NCI-H1417 treated with DMSO at 0.1 percent for 48 hours (cell line): ENCODE measurements at regions not wholly inside any gene's neighbourhood (a gene's known extent, or its start where the extent isn't known, plus 50 kb on each side); places are given as distances from the start of the nearest gene placed in this dataset.
A peak's percentile ranks its signal among the peaks of the same experiment; 100 is the strongest.
"Not testable (repeated sequence)": the region's sequence is repeated elsewhere in the genome, so short reads cannot be mapped to it uniquely, and the experiment has no call there.

Experiments
- DNase-seq: peaks from one replicate; lab custom pipeline; 2025; lab: John Stamatoyannopoulos, UW

DNA sequence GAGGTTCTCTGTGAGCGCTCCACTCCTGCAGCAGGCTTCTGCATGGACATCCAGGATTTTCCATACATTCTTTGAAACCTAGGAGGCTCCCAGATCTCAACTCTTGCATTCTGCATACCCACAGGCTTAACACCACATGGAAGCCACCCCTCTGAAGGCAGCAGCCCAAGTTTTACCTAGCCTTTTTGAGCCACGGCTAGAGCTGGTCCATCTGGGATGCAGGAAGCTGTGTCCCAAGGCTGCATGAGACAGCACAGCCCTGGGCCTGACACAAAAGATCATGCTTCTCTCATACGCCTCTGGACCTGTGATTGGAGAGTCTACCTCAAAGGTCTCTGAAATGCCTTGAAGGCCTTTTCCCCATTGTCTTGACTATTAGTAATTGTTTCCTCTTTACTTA, 53.6 kb upstream of the RPRM start:
- no peak for DNase-seq

DNA sequence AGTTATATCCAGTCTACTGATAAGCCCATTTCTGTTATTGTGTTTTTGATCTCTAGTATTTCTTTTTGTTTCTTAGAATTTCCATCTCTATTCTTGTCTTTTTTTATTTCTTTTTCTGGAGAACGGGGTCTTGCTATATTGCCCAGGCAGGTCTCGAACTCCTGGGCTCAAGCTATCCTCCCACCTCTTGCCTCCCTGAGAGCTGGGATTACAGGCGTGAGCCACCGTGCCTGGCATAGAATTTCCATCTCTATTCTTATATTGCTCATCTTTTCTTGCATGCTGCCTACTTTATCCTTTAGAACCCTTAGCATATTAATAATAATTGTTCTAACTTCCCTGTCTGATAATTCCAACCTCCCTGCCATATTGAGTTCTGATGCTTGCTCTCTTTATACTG, 55.2 kb upstream of the RPRM start:
- not testable (repeated sequence) for DNase-seq

DNA sequence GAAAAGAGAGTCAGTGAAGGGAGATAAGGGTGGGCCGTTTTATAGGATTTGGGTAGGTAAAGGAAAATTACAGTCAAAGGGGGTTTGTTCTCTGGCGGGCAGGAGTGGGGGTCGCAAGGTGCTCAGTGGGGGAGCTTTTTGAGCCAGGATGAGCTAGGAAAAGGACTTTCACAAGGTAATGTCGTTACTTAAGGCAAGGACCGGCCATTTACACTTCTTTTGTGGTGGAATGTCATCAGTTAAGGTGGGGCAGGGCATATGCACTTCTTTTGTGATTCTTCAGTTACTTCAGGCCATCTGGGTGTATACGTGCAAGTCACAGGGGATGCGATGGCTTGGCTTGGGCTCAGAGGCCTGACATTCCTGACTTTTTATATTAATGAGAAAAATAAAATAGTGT, 56.0 kb upstream of the RPRM start:
- not testable (repeated sequence) for DNase-seq

DNA sequence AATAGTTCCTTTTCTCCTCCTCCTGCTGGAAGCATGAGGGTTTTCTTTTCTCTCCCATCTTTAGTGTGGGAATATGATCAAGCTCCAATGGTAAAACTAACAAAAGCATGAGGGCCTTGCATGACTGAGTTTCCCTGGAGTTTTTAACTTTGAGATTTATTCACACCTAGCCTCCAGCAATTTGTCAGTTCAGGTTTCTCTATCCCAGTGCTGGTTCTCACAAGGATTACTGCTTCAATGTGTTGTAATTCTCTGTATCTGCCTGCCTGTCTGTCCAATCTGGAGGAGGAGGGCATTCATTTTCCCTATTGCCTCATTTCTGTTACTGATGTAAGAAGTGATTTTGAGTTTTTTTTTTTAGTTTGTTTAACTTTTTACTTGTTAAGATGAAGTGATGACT, 57.6 kb upstream of the RPRM start:
- DNase-seq: no peak

DNA sequence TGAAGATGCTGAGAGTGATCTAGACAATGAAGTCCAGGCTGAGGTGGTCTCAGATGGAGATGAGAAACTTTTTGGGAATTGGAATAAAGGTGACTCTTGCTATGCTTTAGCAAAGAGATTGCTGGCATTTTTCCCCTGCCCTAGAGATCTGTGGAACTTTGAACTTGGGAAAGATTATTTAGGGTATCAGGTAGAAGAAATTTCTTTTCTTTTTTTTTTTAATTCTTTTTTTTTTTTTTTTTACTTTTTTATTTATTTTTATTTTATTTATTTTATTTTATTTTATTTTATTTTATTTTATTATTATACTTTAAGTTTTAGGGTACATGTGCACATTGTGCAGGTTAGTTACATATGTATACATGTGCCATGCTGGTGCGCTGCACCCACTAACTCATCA, 59.5 kb upstream of the RPRM start:
- DNase-seq: not testable (repeated sequence)

DNA sequence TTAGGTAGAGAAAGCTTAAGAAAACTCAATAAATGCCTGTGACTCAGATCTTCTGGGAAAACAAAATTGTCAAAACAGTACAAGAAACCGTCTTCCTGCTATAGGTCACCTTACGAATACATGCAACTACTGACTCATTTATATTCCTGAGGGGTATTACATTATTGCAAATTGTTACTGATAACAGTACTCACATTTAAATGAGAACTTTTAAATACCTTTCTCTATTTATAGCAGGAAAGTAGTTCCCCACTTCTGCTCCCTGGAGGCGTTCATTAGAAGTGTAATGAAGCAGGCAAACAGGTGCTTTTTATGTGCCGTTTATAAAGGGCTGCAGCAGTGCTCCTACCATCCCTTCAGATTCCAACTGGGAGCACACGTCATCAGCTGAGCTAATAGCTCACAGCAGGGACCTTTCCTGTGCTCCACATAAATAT, 65.1 kb upstream of the RPRM start:
- DNase-seq: peak; percentile 64

DNA sequence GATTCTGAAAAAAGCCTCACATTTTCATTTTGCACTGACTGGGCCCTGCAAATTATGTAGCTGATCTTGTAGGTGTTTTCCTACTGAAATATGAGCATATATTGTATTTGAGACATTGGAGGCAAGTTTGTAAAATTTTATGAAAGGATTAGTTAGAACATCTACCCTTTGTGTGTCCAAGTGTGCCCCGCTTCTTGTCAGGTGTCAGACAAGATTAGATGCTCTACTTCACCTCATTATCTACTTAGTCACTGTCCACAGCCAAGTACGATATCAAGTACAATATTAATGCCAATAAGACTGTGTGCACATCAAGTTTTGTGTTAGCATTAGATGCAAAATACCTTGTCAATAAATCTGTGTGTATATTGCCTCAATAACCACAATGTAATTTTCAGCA, 67.8 kb upstream of the RPRM start:
- no peak for DNase-seq

DNA sequence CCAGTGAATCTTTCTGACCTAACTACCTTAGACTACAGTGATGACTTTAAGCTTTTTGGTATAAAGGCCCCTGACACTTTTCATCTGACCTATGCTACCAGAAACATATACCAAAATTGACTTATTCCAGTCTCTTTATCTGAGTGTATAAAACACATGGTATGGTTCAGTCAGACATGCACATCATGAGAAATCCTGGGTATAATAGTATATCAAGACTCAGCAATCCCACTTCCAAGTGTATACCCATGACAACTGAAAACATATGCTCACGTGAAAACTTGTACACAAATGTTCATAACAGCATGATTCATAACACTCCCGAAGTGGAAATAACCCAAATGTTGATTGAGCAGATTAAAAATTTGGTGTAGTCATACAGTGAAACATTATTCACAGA, 70.0 kb upstream of the RPRM start:
- DNase-seq: no peak

DNA sequence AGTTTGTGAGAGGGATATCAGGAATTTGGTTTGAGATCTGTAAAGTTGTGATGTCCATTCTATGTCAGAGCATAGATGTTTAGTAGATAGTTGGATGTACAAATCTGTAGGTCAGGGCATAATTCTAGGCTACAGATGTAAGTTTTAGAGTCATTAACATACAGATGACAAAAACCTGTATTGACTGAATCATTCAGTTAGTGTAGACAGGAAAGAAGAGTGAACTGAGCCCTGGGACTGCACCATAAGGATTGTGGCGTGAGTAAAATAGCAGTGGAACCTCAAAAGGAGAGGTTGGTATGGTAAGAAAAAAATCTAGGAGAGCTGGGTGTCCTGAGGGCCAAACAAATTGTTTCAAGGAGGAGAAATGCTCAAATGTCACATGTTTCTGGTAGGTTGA, 73.1 kb upstream of the RPRM start:
- DNase-seq: no peak

DNA sequence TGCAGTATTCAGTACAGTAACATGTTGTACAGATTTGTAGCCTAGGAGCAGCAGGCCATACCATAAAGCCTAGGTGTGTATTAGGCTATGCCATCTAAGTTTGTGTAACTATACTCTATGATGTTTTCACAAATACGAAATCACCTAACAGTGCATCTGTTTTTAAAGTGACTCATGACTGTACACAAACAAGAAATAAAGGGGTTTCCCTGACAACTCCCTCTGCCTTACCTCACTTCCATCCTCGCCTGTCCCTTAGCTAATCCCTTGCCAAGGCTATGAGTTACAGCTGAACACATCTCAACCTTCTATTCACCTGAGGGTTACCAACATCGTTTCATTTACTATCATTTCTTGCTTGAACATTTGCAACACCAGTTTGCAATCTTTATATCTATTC, 78.6 kb upstream of the RPRM start:
- no peak for DNase-seq

DNA sequence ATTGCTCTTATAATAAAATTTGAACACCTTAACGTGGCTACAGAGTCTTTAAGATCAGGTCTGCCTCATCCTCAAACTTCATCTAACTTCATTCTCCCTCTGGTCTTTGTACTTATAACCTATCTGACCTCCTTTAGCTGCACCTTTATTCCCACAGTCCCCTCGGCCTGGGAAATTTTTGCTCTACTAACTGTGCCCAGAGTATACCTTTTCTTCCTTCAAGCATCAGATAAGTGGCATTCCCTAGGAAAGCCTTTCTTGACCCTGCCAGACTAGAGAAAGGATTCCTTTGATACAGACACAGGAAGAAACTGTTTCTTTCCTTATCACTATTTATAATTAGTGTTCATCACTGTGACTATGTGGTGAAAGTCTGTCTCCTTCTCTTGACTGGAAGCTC, 79.2 kb upstream of the RPRM start:
- DNase-seq: no peak

DNA sequence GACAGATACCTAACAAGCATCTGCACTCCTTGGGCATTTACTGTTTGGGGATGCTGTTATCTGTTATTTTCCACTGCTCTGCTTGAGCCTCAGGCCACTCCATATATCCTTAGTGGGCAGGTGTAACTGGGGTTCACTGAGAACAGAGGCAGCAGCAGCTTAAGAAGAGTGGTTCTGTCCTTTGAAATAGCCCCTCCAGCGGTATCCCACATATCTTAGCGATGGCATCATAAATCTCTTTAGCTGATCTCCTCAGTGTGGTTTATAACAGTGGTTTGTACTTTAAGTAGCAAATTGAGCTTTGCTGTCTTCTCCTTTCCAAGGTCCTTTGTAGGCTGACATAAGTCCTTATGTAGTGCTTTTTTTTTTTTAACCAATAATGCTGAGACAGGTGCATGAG, 79.7 kb upstream of the RPRM start:
- no peak for DNase-seq

DNA sequence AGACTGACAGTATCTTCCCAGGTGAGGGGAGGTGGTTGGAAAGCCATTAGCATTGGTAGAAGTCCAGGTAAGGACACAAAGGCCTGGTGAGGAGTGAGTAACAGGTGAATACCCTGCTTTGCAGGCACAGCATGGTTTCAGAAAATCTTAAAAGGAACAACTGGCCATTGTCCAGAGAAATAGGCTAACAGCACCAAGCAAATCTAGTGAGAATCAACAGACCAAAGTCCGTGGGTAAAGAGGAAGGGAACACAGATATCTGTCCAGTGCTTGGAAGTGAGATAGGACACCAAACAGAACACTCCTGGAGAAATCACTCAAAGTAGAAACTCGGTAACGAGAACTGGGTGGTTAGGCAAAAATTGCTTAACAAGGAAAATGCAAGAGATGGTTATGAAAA, 88.8 kb upstream of the RPRM start:
- DNase-seq: no peak

DNA sequence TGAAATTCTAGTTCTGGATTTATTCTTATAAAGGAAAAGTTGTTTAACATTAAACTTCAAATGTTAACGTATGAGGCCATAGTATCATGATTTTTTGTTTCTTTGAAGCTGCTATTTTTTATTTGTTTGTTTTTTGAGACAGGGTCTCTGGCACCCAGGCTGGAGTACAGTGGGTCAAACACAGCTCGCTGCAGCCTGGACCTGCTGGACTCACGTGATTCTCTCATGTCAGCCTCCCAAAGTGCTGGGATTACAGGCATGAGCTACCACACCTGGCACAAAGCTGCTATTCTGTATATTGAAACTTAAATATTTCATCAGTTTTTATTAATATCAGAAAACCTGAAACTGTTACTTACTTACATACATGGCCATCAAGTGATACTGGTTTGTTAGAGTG, 89.5 kb upstream of the RPRM start:
- no peak for DNase-seq

DNA sequence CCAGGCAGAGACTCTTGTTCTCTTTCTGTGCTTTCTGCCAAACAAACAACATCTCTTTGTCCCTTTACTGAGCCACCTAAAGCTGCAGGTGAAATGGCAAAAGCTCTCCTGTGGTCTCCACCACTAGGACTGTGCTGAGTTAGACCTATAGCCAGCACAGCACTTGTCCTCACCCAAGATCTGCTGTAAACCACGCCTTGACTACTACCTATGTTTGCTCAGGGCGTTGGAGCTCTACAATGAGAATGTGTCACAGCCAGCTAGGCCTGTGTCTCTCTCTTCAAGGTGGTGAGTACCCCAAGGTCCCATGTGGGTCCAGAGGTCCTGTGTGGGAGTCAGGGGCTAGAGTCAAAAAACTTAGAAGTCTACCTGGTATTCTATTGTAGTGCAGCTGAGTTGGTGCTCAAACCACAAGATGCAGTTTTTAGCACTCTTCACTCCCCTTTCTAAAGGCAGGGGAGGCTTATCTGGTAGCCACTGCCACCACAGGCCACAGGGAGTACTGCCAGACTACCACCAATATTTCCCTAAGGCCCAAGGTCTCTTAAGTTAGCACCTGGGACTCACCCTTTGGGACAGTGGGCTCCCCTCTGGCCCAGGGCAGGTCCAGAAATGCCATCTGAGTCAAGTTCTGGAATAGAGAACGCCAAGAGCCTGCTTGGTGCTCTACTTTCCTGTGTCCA, 96.8 kb upstream of the RPRM start:
- DNase-seq: no peak

DNA sequence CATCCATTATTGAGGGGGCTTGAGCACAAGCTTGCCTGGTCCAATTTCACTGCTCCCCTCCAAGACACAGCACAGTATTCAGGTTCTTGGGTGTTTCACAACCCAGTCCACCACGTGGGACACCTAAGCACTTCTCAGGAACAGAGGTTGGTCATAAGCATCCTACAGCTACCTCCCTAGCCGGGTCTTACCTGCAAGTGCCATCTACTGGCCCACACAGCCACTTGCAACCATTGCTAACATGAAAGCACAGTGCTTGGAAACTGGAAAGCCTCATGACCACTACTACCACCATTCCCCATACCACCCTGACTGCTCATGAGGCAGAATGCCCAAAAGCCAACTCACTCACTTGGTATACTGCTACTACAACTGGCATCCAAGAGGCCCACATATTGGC, 105.7 kb upstream of the RPRM start:
- DNase-seq: no peak

DNA sequence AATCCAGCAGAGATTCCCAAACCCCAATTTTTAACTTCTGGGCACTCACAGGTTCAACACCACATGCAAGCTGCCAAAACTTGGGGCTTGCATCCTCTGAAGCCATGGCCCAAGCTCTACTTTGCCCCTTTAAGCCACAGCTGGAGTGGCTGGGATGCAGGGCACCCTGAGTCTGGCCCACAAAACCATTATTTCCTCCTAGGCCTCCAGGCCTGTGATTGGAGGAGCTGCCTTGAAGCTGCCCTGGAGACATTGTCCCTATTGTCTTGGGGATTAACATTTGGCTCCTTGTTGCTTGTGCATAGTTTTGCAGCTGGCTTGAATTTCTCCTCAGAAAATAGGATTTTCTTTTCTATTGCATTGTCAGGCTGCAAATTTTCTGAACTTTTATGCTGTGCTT, 109.8 kb upstream of the RPRM start:
- DNase-seq: no peak

DNA sequence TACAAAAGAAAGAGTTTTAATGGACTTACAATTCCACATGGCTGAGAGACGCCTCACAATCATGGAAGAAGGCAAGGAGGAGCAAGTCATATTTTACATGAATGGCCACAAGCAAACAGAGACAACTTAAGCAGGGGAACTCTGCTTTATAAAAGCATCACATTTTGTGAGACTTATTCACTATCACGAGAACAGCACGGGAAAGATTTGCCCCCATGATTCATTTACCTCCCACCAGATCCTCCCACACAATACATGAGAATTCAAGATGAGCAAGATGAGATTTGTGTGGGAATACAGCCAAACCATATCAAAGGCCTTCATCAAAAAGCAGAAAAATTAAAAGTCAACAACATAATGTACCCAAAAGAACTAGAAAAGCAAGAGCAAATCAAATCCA, 111.0 kb upstream of the RPRM start:
- no peak for DNase-seq

DNA sequence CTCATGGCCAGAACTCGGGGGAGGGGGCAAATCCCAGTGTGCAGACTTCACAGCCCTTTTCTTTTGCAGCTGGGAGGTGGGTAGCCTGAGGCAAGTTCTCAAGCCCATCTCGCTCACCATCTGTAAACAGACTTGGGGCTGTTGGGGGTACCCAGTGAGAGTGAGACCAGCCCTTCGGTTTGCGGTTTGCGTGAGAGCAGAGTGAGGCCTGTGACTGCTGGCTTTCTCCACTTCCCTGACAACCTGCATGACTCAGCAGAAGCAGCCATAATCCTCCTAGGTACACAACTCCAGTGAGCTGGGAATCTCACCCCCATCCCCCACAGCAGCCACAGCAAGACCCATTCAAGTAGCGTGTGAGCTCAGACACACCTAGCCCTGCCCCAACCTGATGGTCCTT, 114.5 kb upstream of the RPRM start:
- DNase-seq: not testable (repeated sequence)

DNA sequence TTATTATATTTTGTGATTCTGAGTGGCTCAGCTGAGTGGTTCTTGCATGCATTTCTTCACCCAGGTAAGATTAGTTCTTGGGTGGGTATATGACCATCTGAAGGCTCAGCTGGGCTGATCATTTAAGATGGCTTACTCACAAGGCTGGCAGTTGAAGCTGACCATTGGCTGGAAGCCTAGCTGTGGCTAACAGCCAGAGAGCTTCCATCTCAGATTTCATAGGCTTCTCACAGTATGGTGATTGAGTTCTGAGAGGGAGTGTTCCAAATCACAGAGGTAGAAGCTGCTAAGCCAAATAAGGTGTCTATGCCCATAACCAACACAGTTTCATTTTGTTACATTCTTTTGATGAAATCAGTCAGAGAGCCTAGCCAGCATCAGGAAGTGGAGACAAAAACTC, 117.4 kb upstream of the RPRM start:
- DNase-seq: no peak

DNA sequence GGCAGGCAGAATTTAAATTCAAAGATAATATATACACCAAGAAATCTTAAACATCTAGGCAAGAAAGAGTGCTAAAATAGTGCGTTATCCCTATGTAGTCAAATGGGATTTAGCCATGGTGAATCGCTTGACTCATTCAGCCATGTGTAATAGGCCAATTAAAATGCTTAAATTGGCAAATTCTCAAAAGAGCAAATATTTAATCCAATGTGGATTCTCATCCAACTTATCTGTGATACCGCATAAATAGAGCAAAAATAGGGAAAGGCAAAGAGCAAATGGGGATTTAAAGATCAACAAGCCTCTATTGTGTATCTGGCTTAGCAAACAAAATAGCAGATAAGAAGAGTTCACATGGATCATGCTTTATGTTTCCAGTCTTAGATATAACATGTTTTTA, 123.2 kb upstream of the RPRM start:
- DNase-seq: no peak

DNA sequence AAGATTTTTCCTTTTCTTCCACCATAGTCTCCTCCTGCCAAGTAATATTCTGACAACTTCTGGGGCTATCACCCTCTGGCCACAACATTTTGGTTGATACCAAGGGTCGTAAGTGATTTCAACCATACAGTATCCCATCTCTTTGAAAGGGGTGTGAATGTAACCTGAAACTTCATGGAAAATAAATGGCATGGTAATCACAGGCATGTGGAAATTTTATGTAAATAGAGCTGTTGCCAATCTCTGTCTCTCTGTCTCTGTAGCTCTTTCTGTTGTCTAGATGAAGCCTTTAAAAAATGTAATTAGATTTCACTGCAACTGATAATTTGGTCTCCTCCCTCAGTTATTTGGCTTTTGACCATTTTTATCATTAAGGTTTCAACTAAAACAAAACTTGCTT, 125.6 kb upstream of the RPRM start:
- DNase-seq: no peak

DNA sequence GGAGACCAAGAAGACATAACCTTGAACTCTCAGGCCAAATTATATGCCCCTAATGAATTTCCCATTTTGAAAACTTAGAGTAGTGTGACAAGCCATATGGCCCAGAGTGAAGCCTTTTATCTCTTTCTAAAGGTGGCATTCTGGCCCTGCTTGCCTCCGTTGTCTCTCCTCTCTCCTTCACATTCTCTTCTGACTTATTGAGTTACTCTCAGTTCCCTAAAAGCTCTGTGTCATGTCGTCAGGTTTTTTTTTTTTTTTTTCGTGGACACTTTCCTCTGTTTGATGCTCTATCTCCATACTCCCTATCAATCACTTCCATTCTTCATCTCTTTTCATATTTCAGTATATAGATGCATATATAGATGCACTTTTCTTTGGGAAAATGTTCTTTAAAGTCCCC, 128.1 kb upstream of the RPRM start:
- no peak for DNase-seq

DNA sequence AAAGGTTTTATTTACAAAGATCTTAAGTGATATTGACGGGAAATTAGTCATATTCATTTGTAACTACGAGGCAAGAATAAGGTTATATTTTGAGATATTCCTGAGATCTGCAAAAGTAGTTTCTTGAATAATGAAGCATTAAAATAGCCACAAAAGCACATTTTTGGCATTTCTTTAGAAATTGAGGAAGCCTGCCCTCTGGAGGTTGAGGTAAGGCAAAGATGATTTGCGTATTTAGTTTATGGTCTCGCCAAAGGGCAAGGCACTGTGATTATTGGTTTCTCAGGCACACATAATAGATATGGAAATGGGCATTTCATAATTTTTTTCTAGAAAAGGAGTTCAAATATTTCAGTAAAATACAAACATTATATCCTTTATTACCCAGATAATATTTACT, 143.7 kb upstream of the RPRM start:
- DNase-seq: no peak

DNA sequence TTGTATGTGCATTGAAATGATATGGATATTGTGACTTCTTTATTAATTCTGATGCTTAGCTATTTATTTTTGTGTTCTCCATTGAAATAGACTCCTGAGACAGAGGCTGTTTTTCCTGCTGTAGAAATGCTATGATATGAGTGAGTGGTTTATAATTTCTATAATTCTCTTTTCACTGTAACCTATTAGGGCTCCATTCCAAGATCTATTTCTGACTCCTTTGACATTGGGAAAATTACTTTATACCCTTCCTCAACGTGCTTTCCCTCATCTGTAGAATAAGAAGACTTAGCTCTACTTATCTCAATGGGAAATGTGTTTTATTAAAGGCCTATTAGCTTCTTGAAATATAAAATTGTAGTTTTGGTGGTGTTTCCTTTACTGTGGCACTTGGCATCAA, 144.5 kb upstream of the RPRM start:
- no peak for DNase-seq
